ENCODE measurements at regions not wholly inside any gene's neighbourhood (a gene's known extent, or its start where the extent isn't known, plus 50 kb on each side); places are given as distances from the start of the nearest gene placed in this dataset.

DNA sequence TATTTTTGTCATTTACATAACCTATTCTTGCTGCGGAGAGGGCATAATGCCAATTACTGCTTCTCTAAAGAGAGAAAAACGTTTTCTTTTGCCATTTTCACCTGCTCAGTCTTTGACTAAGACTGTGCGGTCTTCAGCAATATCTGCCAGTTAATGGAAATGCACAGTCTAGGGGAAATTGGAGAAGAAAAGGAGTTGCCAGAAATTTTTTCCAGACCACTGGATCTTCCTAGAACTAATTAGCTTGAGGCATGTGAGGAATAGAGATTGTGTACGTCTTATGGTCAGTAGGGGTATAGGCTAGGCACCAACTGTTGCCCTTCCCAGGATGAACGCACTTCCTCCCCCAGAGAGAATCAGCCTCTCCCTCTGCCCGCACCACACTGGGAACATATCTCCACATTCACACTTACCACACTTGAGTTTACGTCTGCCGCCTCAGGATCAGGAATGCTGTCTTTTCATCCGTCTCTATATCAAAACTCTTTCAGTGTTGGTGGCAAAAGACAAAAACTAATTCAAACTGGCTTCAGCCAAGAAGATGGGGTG is 67.9 kb upstream of the E2F3 start:
- TF ChIP-seq EP300 (IDR thresholded peaks at IDR 0.05) (no peak), POLR2A (IDR thresholded peaks at IDR 0.05) (no peak)
- TF ChIP-seq, protein P1, sequence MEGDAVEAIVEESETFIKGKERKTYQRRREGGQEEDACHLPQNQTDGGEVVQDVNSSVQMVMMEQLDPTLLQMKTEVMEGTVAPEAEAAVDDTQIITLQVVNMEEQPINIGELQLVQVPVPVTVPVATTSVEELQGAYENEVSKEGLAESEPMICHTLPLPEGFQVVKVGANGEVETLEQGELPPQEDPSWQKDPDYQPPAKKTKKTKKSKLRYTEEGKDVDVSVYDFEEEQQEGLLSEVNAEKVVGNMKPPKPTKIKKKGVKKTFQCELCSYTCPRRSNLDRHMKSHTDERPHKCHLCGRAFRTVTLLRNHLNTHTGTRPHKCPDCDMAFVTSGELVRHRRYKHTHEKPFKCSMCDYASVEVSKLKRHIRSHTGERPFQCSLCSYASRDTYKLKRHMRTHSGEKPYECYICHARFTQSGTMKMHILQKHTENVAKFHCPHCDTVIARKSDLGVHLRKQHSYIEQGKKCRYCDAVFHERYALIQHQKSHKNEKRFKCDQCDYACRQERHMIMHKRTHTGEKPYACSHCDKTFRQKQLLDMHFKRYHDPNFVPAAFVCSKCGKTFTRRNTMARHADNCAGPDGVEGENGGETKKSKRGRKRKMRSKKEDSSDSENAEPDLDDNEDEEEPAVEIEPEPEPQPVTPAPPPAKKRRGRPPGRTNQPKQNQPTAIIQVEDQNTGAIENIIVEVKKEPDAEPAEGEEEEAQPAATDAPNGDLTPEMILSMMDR (IDR thresholded peaks at IDR 0.05), result no peak
